GM21529 (cell line): ENCODE measurements at regions not wholly inside any gene's neighbourhood (a gene's known extent, or its start where the extent isn't known, plus 50 kb on each side); places are given as distances from the start of the nearest gene placed in this dataset.
"Not testable (repeated sequence)": the region's sequence is repeated elsewhere in the genome, so short reads cannot be mapped to it uniquely, and the experiment has no call there.

Source experiments
- ATAC-seq: cut with Tn5 transposase; IDR thresholded peaks from one replicate; pipeline ENCODE4 v1.9.1; 2021; ENCODE audit not compliant: unreplicated experiment

DNA sequence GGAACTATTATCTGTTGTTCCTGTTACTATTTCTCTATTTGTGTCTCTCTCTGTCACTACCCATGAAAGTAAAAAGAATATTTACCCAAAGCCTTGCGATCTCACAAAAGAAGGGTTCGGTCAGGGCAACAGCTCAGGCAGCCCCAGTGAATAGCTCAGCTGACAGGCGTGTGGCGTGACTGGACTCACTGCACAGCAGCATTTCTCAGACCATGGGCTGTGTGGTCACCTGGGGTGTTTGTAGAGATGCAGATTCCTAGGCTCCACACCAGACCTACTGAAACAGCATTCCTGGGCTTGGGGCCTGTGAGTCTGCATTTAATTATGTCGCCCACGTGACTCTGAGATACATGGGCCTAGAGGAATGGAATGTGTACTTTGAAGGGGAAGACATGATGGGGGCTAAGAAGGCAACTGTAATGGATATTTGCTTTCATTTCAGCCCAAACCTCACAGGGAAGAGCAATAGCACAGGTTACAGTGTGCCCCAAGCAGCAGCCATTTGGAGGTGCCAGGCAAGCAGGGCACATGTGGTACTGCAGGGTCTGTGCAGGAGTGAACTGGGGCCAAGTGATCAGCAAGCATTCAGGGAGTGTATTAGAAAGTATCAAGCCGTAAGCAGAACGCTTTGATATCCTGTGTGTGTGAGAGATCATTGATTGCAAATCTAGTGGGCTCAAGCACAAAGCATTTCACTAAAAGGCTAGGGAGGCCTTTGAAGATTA is 90.4 kb upstream of the RBMS1 start:
- ATAC-seq, result no peak

DNA sequence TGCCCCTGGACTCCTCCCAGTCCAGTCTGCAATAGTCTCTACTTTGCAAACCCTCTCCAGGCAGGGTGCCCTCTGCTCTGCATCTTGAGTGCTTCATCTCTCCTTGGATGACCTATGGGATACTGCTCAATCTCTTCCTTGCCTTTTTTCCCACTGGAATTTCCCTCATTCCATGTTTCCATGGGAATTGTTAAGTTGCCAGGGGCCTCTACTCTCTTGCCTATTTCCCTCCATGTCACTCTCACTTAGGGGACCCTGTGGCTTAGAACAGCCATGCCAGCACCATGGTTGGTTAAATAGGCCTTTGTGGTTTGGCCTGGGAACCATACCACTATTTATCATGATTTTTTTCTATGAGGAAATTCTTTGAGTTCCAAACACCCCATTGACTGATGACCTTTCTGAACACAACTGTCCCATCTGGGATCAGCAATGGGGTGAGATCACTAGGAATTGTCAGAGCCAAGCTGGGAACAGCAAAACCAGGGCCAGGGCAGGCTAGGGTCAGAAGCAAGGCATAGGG is 91.4 kb upstream of the RBMS1 start:
- ATAC-seq, result no peak

DNA sequence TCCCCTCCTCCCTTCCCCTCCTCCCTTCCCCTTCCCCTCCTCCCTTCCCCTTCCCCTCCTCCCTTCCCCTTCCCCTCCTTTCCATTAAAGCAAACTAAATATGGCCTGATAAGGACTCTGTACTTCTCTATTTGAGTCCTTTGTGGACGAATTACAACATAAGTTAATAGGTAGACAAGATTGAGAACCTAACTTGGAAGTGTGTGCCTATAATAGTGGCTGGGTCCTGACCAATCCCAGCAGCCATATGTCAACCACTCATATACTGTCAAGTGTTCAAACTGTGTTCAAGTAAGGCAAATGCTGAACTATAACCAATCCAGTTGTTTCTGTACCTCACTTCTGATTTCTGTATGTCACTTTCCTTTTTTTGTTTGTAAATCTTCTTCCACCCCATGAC is 97.1 kb upstream of the RBMS1 start:
- no peak for ATAC-seq

DNA sequence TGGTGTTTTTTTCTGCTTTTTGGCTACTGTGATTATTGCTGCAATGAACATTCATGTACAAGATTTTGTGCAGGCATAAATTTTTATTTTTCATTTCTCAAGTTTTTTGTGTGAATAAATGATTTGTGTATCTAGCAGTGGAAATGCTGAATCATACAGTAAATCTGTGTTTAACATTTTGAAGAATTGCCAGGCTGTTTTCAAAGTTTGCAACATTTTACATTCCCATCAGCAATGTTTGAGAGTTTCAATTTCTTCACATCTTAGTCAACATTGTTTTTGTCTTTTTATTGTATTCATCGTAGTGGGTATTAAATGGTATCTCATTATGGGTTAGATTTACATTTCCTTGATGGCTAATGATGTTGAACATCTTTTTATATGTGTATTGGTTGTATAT is 98.8 kb upstream of the RBMS1 start:
- no peak for ATAC-seq

DNA sequence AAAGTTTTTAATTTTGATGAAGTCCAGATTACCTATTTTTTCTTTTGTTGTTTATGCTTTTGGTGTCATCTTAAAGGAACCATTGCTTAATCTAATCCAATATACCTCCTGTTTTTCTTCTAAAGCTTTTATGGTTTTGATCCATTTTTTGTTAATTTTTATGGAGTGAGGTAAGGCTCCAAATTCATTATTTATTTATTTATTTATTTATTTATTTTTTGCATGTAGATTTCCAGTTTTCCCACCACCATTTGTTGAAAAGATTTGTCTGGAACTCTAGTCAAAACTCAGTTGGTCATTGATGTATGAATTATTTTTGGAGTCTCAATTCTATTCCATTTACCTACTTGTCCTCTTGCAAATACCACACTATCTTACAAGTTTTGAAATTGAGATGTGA is 99.4 kb upstream of the RBMS1 start:
- no peak for ATAC-seq

DNA sequence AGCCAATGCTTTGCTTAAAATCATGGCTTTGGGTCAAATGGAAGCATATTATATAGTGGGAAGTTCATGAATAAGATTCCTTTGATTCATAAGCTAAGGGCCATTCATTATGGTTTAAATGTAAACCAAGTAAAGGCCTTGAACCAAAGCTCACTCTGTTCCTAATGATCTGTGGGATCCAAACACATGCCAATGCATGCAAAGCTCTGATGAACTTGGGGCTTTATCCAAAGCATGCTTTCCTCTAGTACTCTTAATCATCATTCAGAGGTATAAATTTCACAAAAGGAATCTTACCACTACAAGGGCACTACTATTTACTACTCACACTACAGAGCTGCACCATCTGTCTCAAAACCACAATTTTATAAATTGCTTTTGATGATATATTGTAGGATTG is 102.8 kb upstream of the RBMS1 start:
- no peak for ATAC-seq

DNA sequence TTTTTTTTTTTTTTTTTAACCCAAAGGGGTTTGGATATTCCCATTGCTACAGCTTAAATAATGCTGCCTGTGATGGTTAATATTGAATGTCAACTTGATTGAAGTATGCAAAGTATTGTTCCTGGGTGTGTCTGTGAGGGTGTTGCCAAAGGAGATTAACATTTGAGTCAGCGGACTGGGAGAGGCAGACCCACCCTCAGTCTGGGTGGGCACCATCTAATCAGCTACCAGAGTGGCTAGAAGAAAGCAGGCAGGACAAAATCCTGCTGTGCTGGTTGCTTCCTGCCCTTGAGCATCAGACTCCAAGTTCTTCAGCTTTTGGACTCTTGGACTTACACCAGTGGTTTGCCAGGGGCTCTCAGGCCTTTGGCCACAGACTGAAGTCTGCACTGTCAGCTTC is 106.8 kb upstream of the RBMS1 start:
- not testable (repeated sequence) for ATAC-seq

DNA sequence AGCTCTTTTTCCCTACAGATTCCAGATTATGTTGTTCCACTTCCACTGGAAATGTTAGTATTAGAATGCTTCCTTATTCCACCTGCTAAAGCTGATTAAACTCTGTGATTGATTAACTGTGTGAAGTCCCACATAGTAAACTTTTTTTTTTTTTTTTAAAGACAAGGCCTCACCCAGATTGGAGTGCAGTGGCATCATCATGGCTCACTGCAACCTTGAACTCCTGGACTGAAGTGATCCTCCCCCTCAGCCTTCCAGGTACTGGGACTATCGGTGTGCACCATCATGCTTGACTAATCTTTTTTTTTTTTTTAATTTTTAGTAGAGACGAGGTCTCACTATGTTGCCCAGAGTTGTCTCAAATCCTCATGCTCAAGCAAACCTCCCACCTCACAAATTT is 108.5 kb upstream of the RBMS1 start:
- no peak for ATAC-seq

DNA sequence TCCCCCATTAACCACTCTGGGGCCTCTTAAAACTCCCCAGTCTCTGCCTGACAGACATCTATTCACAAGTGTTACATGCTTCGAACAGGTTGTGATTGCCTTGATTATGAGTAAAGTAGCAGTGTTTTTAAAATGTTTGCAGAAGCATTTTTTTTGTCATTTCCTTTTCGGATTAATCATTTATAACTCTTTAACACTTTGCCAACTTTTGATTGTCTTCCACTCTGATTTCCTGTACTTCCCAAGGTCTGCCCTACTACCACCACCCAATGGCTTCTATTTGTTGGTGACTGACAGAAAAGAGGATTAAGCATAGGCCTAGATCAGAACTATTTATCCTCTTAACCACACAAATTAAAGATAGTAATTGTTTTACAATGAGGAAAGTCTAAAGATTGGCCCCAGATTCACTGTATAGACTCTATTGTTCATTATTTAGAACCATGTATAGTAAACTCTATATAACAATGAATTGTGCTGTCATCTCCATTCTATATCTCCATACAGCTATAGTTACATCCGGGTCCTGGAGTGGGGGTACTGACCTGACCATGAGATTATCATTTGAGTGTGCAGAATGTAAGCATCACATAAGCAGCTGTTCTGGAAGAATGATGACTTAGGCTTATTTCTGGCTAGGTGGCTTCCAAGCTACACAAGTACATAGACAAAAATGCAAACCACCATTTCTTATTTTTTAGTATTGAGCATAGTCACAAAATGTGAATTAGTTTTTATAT is 110.3 kb upstream of the RBMS1 start:
- no peak for ATAC-seq

DNA sequence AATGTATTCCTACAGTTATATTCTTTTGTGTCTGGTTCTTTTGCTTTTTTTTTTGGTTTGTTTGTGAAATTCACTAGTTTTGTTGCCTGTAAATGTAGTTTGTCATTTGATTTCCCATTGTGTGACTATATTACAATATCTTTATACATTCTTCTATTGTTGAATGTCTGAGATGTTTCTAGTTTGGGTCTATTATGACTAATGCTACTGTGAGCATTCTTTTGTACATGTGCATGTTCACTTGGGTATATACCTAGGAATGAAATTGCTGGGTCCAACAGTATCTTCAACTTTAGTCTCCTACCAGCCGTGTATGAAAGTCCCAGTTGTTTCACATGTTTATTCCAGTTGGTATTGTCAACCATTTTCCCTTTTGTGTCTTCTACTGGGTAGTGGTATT is 112.7 kb upstream of the RBMS1 start:
- no peak for ATAC-seq

DNA sequence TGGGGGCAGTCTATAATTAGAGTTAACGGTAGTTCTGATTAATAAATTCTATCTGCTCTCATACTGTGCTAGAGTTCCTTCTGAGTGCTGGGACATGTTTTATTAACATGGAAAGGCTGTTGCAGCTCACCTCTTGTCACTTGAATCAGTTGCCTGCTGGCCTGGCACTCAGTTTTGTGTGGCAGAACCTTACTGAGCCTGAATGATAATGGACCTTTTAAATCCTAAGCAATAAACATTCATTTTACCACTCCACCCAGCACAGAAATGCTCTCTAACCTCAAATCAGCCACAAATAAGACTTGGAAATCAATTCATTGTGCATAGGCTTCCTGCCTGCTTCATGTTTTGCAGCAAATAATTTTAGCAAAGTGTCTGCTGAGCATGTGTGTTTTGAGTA is 115.0 kb upstream of the RBMS1 start:
- no peak for ATAC-seq

DNA sequence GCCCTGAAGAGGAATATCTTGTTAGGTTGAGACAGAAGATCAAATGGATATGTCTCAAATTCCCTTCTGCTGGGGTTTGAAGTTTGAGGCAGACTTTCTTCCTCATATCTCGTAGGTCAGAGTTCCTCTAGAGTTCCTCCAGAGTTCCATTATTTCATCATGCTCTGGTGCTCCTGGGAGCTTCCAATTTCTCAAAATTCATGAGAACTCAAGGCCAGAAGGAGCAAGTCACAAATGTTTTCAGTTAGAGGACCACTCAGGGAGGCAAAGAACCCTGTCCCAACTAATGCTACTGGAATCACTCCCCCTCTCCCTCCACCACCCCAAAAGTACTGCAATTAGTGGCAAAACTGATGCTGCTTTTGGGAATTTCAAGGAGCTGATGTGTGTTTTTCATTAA is 115.7 kb upstream of the RBMS1 start:
- no peak for ATAC-seq

DNA sequence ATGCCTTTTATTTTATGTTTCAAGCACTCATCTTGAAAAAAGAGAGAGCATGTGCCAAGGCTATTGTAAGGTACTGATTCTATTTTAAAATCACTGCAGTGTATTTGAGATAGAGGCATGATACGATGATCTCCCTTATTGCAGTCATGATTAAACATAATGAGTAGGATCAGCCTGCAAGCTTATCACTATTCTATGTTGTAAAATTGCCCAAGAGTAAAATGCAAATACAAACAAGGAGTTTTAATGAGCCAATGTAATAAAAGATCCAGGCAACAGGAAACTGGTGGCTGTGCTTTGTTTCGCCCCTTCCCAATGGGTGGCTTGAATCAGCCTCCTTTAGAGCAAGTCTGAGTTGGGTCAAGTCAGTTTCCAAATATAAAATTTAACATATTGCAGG is 116.4 kb upstream of the RBMS1 start:
- ATAC-seq, result no peak

DNA sequence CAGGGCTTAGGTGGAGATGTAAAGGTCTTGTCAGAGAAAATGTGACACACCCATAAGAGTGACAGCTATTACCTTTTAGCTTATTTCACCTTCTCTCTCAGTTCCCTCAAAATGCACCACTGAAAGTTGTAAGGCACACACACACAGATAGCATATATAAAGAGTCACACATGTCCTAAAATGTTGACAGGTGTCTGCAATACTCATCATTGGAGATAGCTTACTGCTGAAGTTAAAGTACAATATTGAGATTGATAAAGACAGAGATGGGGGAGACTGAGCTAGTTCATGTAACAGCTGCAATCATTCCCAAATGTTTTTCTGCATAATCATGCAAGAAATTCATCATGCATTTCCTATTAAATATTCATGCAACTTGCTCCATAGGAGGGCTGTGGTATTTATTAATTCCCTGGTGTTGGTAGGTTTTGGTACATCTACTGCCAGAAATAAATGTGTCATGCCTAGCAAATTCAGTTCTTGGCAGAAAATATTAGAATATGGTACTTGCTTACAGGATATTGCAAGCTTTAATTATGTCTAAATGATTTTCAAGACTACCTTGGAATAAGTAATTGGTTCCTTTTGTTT is 118.8 kb upstream of the RBMS1 start:
- no peak for ATAC-seq

DNA sequence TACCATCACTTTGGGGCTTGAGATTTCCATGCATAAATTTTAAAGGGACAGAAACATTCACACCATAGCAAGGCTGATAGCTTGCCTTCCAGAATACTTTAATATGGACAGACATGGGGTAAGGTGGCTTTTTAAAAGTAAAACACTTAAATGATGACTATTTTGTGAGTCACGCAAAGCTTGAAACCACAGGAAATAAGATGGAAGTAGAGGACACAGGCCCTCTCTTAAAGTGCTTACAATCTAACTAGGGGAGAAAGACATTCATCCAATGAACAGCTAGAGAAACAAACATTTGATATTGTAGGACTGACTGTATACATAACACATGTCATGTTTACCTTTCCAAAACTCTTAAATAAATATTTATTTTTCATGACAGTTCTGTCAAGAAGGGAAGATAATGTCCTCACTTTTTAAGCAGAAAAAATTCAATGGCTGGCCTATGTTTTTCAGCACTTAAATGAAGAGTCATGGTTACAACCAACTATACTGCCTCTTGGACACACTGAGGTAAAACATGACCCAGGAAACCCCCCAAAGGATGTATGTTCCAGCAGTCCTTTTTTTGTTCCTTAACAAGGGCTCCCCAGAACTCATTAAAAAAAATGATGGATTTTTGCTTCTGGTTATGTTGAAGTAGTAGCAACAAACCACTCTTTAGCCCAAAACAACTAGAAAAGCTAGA is 120.0 kb upstream of the RBMS1 start:
- no peak for ATAC-seq

DNA sequence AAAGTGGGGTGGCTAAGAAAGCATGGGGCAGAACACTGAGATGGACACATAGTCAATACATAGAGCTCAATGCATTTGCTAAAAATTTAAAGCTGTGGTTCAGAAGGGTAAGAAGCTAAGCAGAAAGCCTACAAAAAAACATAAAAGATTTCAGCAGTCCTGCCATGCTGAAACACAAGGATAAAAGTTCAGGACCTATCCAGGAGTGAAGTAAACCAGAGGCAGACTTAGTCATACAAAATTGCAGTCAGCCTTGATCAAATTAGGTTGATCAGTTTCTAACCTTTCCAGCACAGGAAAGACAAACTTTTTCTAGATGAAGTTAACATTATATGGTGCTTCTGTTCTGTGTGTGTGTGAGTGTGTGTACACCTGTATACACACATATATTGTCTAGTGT is 120.8 kb upstream of the RBMS1 start:
- ATAC-seq, result no peak

DNA sequence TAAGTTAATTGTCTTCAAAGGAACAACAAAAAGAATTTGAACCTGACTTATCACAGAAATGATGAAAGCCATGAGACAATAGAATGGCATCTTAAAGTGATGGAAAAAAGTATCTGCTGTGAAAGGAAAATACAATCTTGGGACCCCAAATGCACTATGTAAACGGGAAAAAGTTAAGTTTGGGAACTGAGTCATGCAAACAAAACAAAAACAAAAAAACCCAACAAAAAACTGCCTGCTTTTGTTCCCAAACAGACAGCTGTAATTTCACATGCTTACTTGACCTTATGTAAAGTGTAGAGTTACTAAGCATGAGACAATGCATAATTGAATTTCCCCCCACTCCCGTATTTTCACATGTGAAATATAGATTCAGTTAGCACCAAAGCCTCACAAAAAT is 122.1 kb upstream of the RBMS1 start:
- ATAC-seq, result no peak

DNA sequence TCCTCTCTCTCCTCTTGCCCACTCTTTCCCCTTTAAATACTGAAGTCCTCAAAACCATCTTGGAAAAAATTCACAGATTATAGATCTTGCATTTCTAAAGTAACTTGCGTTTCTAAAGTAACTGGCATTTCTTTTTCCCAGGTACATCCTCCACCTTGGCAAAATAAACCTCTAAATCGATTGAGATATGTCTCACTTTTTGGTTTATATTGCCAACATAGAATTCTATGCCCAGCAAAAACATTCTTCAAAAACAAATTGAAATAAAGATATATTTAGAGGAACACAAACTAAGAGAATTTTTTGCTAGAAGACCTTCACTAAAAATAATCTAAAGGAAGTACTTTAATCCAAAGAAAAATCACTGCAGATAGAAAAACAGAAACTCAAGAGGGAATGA is 122.5 kb upstream of the RBMS1 start:
- ATAC-seq, result no peak

DNA sequence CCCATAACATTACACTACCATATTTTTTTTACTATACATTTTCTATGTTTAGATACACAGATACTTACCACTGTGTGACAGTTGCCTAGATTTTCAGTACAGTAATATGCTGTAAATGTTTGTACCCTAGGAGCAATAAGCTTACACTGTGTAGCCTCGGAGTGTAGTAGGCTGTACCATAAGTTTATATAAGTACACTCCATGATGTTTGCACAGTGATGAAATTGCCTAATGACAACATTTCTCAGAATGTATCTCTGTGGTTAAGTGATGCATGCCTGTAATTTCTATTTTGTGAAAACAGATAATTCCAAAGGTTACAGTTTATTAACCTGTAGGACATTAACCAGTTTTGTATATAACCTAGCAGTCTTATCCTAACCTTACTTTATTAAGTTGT is 128.1 kb upstream of the RBMS1 start:
- ATAC-seq, result no peak

DNA sequence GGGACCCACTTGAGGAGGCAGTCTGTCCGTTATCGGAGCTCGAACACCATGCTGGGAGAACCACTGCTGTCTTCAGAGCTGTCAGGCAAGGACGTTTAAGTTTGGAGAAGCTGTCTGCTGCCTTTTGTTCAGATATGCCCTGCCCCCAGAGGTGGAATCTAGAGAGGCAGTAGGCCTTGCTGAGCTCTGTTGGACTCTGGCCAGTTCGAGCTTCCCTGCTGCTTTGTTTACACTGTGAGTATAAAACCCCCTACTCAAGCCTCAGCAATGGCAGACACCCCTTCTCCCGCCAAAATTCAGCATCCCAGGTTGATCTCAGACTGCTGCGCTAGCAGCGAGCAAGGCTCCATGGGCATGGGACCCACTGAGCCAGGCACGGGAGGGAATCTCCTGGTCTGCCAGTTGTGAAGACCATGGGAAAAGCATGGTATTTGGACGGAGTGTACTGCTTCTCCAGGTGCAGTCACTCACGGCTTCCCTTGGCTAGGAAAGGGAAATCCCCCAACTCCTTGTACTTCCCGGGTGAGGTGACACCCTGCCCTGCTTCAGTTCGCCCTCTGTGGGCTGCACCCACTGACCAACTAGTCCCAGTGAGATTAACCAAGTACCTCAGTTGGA is 134.5 kb upstream of the RBMS1 start:
- not testable (repeated sequence) for ATAC-seq

DNA sequence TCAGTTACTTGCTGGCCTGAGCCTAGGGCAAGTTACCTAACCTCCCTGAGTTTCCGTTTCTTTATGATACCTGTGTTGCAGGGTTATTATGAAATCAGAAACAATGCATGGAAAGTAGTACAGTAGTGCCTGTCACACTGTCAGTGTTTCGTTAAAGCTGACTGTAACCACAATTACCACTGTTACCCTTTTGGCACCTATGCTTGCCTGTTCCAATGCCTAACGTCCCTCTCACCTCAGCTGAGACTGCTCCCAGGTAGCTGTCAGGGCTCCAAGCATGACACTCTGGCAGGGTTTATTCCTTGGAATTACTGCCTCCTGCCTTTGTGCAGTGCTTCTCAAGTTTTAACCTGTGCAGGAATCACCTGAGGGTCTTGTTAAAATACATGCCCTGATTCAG is 135.2 kb upstream of the RBMS1 start:
- no peak for ATAC-seq
